ENCODE measurements at regions not wholly inside any gene's neighbourhood (a gene's known extent, or its start where the extent isn't known, plus 50 kb on each side); places are given as distances from the start of the nearest gene placed in this dataset.
A peak's percentile ranks its signal among the peaks of the same experiment; 100 is the strongest.

DNA sequence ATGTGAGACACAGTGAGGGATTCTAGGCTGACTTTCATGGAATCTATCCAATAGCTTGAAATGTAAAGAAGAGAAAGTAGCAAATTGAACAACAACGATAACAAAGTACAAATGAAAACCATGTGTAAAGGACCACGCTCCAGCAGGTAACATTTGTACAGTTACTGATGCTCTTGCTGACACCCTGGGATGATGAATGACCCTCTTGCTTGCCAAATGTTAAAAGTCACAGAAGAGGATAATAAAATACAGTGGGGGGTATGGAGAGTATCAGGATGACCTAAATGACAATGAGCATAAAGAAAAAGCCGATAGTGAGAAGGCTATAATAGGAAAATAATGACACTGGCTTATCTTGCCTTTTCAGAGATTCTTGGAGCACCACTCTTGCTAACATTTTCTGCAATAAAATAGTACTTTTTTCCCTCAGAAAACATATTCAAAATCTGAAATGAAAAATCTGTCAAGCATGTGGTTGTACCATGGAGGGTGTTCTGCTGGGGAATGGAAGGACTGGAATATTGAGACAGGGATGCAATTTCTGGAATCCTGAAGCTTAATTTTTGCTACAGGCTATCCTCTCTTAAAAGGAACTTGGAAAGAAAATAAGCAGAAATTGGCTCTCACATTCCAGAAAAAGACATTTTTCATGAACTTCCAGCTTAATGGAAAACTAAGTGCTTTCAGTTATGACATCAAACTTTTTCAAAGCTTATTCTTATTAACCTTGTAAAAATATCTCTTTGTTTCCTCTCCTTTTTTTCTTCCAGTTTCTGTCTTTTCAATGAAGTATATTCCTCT, 303.2 kb upstream of the GHITM start:
- intact Hi-C loops (cut with DNase I): no loop called here
- no peaks in the 10 kb centered on the region for H3K4me1 ChIP-seq
- TF ChIP-seq, protein P1, sequence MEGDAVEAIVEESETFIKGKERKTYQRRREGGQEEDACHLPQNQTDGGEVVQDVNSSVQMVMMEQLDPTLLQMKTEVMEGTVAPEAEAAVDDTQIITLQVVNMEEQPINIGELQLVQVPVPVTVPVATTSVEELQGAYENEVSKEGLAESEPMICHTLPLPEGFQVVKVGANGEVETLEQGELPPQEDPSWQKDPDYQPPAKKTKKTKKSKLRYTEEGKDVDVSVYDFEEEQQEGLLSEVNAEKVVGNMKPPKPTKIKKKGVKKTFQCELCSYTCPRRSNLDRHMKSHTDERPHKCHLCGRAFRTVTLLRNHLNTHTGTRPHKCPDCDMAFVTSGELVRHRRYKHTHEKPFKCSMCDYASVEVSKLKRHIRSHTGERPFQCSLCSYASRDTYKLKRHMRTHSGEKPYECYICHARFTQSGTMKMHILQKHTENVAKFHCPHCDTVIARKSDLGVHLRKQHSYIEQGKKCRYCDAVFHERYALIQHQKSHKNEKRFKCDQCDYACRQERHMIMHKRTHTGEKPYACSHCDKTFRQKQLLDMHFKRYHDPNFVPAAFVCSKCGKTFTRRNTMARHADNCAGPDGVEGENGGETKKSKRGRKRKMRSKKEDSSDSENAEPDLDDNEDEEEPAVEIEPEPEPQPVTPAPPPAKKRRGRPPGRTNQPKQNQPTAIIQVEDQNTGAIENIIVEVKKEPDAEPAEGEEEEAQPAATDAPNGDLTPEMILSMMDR (IDR thresholded peaks at IDR 0.05): no peak
- H3K36me3 ChIP-seq: no peaks in the 10 kb centered on the region
- H3K27ac ChIP-seq: no peak overlapping the region
- DNase-seq: peak in 2 of 4 donors; percentile 25 to 36
- no peaks in the 10 kb centered on the region for H3K27me3 ChIP-seq
- no peak for ATAC-seq
- no peaks in the 10 kb centered on the region for H3K9me3 ChIP-seq
- H3K4me3 ChIP-seq: no peak overlapping the region

DNA sequence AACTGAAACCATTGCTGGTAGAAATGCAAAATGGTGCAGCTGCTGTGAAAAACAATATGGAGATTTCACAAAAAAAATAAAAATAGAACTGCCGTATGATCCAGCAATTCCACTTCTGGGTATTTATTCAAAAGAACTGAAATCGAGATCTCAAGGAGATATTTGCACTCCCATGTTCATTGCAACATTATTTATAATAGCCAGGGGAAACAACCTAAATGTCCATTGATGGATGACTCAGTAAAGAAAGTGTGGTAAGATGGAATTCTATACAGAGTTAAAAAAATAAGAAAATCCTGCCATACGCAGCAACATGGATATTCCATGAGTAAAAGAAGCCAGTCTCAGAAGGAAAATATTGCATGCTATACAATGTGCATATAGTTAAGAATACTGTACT, 290.6 kb upstream of the GHITM start:
- TF ChIP-seq, protein P1 (IDR thresholded peaks at IDR 0.05): no peak
- peaks cover 0 to 3% of the 10 kb centered on the region in 2 donors for H3K9me3 ChIP-seq
- no peaks in the 10 kb centered on the region for H3K36me3 ChIP-seq
- no peak overlapping the region for H3K27ac ChIP-seq
- ATAC-seq (no peak), DNase-seq (no peak)
- H3K4me3 ChIP-seq: no peak overlapping the region
- no peaks in the 10 kb centered on the region for H3K27me3 ChIP-seq
- no peaks in the 10 kb centered on the region for H3K4me1 ChIP-seq
- intact Hi-C loops (cut with DNase I): no loop called here

DNA sequence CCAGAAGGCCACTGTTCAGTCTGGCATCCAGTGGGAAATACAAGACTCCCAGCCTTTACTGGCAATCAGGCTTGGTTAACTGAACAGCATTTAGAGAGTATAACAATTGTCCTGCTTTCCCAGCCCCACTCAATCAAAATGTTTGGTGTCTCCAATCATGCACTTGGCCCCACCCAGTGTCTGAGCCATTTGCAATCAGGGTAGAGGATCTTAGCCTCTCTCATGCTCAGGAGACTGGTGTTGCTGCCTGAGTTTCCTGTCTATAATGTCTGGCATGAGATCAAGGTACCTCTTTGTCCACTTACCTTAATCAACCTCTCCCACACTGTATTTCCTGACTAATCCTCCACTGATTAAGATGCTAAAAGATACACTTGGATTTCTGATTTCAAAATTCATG, 290.2 kb upstream of the GHITM start:
- TF ChIP-seq, protein P1 (IDR thresholded peaks at IDR 0.05): no peak
- Histone ChIP-seq H3K4me3 (no peak overlapping the region), H3K27me3 (no peaks in the 10 kb centered on the region), H3K9me3 (peaks cover 0 to 3% of the 10 kb centered on the region in 2 donors), H3K27ac (no peak overlapping the region), H3K36me3 (no peaks in the 10 kb centered on the region), H3K4me1 (no peaks in the 10 kb centered on the region)
- DNase-seq (no peak), ATAC-seq (no peak)
- intact Hi-C loops (cut with DNase I): no loop called here

DNA sequence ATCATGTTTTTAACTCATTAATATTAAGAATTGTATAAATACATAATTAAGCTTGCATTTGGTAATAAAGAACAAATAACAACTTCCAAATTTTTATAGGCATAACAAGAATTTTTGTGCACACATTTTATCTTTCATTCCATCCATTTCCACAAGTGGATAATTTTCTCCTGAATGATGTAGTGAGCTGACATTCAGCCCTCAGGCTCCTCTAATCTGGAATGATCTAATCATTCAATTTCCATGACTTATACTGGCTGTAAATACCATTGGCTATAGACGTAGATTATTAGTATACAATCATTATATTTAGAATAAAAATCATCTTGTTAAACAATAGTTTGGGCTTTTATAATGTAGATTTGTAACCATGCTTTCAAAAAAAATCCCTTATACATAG, 287.2 kb upstream of the GHITM start:
- intact Hi-C loops (cut with DNase I): no loop called here
- TF ChIP-seq, protein P1 (IDR thresholded peaks at IDR 0.05): no peak
- no peaks in the 10 kb centered on the region for H3K9me3 ChIP-seq
- H3K4me3 ChIP-seq: no peak overlapping the region
- H3K27ac ChIP-seq: no peak overlapping the region
- no peaks in the 10 kb centered on the region for H3K36me3 ChIP-seq
- H3K27me3 ChIP-seq: no peaks in the 10 kb centered on the region
- no peaks in the 10 kb centered on the region for H3K4me1 ChIP-seq
- DNase-seq: no peak
- no peak for ATAC-seq

DNA sequence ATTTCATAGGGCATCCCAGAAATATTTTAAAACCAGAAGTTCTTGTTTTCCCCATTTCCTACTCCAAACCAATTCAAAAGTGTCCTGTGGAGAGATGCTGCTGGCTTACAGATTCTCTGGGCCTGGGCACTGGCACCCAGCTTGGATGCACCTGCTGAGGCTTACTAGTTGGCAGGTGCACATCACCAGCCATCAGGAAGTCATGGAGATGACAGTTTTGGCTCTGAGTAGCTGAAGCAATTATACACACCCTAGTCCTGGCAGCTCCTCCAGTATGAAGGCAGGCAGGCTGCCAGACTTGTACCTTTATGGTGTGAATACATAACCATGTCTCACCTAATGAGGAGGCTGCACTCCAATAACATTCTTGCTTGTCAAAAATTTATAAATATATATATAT, 276.6 kb upstream of the GHITM start:
- Histone ChIP-seq H3K4me3 (no peak overlapping the region), H3K27ac (no peak overlapping the region), H3K36me3 (no peaks in the 10 kb centered on the region), H3K9me3 (no peaks in the 10 kb centered on the region), H3K4me1 (no peaks in the 10 kb centered on the region), H3K27me3 (no peaks in the 10 kb centered on the region)
- no peak for ATAC-seq
- TF ChIP-seq, protein P1 (IDR thresholded peaks at IDR 0.05): no peak
- DNase-seq: no peak
- intact Hi-C loops (cut with DNase I): no loop called here
